ENCODE measurements at regions not wholly inside any gene's neighbourhood (a gene's known extent, or its start where the extent isn't known, plus 50 kb on each side); places are given as distances from the start of the nearest gene placed in this dataset.

- H3K4me3 ChIP-seq (ENCODE audit: low read length): no peak overlapping the region
- DNase-seq (ENCODE audit: low read depth): no peak
- no peak for TF ChIP-seq CTCF (IDR thresholded peaks at IDR 0.05; ENCODE audit: insufficient read depth, low read depth, low read length, missing control alignments)
These were observed 295.1 kb upstream of the SOX9 start for GRCh38 chr17:71825687-71826086.

DNA sequence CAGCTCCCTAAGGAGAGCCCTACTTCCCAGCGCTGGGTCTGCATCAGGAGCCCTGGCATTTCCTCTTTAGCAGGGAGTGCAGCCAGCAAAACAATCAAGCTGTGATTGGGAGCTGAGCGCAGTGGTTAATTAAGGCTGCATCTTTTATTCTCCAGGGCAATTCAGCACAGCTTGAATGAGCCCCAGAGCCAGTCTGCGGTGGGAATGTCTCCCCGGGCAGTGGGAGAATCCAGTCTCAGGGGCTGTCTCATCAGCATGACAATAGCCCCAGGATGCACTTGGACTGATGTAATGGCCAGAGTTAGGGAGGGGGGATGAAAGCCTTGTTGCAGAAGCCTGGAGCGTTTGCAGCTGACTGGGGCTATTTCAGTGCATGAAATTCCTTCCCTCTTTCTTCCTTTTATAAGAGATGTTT, 292.6 kb upstream of the SOX9 start:
- H3K4me3 ChIP-seq (ENCODE audit: low read length): no peak overlapping the region
- no peak for TF ChIP-seq CTCF (IDR thresholded peaks at IDR 0.05; ENCODE audit: insufficient read depth, low read depth, low read length, missing control alignments)
- no peak for DNase-seq (ENCODE audit: low read depth)

GRCh38 chr17:71830866-71831265, 290.0 kb upstream of the SOX9 start:
- no peak for DNase-seq (ENCODE audit: low read depth)
- no peak for TF ChIP-seq CTCF (IDR thresholded peaks at IDR 0.05; ENCODE audit: insufficient read depth, low read depth, low read length, missing control alignments)
- no peak overlapping the region for H3K4me3 ChIP-seq (ENCODE audit: low read length)

DNA sequence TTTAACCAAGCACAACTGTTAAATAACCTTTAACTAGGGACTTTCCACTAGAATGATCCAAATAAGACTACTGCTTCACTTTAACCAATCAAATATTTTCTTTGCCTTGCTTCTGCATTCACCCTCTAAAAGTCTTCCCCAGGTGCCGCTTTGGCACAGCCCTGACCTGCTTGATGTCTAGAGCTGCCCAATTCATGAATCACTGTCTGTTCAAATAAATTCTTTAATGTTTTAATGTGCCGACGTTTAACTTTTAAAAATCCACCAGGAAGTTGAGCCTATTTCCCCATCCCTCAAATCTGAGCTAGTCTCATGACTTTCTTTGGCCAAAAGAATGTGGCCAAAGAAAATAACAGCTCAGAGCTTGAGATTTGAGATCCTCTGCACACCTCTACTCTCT, 277.8 kb upstream of the SOX9 start:
- H3K4me3 ChIP-seq (ENCODE audit: low read length): no peak overlapping the region
- TF ChIP-seq CTCF (IDR thresholded peaks at IDR 0.05; ENCODE audit: insufficient read depth, low read depth, low read length, missing control alignments): no peak
- DNase-seq (ENCODE audit: low read depth): no peak

GRCh38 chr17:71845337-71845736, 275.5 kb upstream of the SOX9 start:
- TF ChIP-seq CTCF (IDR thresholded peaks at IDR 0.05; ENCODE audit: insufficient read depth, low read depth, low read length, missing control alignments): no peak
- no peak for DNase-seq (ENCODE audit: low read depth)
- no peak overlapping the region for H3K4me3 ChIP-seq (ENCODE audit: low read length)

DNA sequence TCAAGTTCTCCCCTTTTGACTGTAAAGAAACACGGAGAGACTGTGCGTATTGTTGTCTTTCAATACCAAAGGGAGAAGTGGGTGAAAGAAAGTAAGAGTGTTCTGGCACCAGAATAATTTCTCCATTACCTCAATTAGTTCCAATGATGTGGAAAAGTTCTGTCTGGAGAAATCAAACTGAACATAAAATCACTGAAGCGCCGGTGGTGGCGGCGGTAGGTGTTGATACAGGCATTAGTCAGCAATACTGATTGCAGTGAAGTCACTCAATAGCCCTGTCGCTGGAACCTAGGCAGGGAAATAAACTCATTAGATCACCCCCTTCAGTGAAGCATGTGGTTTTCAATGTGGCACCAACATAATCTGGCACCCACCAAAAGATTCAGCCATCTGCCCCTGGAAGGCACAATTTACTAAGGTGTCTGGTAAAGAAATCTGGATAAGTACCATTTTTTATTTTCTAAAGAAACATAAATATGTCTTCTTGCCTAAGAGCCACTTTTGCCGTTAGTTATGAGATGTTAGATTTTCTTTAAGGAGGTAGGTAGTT, 274.2 kb upstream of the SOX9 start:
- DNase-seq (ENCODE audit: low read depth): no peak
- no peak overlapping the region for H3K4me3 ChIP-seq (ENCODE audit: low read length)
- TF ChIP-seq CTCF (IDR thresholded peaks at IDR 0.05; ENCODE audit: insufficient read depth, low read depth, low read length, missing control alignments): no peak
